Activated CD8-positive, alpha-beta memory T cell treated with anti-CD3 and anti-CD28 coated beads, Interleukin-2, amount 50 U/mL, for 24 hours (primary cell): ENCODE measurements at regions not wholly inside any gene's neighbourhood (a gene's known extent, or its start where the extent isn't known, plus 50 kb on each side); places are given as distances from the start of the nearest gene placed in this dataset.
"Not testable (repeated sequence)": the region's sequence is repeated elsewhere in the genome, so short reads cannot be mapped to it uniquely, and the experiment has no call there.

ENCODE experiments used
- DNase-seq: peaks from one replicate; pipeline ENCODE4 v3.0.0-alpha.2; 2020; ENCODE audit errors: extremely low read depth

- DNase-seq, result no peak
Observed at GRCh38 chr11:34001557-34002064, 49.9 kb upstream of the CAPRIN1 start.

GRCh38 chr11:33999393-33999792 is 52.1 kb upstream of the CAPRIN1 start:
- no peak for DNase-seq

GRCh38 chr11:33997584-33998251 is 53.8 kb upstream of the CAPRIN1 start:
- DNase-seq, result no peak

- DNase-seq, result peak; percentile 52
Observed at GRCh38 chr11:33996498-33997454, 54.8 kb upstream of the CAPRIN1 start.

- DNase-seq, result no peak
Observed at GRCh38 chr11:33994937-33995336, 56.6 kb upstream of the CAPRIN1 start.

- not testable (repeated sequence) for DNase-seq
Observed at GRCh38 chr11:33991136-33991535, 60.4 kb upstream of the CAPRIN1 start.

GRCh38 chr11:33990131-33990530 is 61.4 kb upstream of the CAPRIN1 start:
- DNase-seq, result not testable (repeated sequence)

GRCh38 chr11:33989461-33989860 is 62.1 kb upstream of the CAPRIN1 start:
- DNase-seq, result no peak

- DNase-seq, result no peak
Observed at GRCh38 chr11:33988586-33989370, 62.8 kb upstream of the CAPRIN1 start.

- DNase-seq, result peak; percentile 20
Observed at GRCh38 chr11:33987975-33988580, 63.5 kb upstream of the CAPRIN1 start.

GRCh38 chr11:33987545-33987944 is 64.0 kb upstream of the CAPRIN1 start:
- no peak for DNase-seq

- not testable (repeated sequence) for DNase-seq
Observed at GRCh38 chr11:33986597-33987501, 64.7 kb upstream of the CAPRIN1 start.

- no peak for DNase-seq
Observed at GRCh38 chr11:33984682-33985389, 66.7 kb upstream of the CAPRIN1 start.

- no peak for DNase-seq
Observed at GRCh38 chr11:33982661-33983060, 68.9 kb upstream of the CAPRIN1 start.

GRCh38 chr11:33980897-33981296 is 70.6 kb upstream of the CAPRIN1 start:
- DNase-seq, result no peak

- no peak for DNase-seq
Observed at GRCh38 chr11:33978376-33978775, 73.2 kb upstream of the CAPRIN1 start.

GRCh38 chr11:33977676-33978075 is 73.9 kb upstream of the CAPRIN1 start:
- no peak for DNase-seq

GRCh38 chr11:33976495-33977199 is 74.9 kb upstream of the CAPRIN1 start:
- no peak for DNase-seq

- no peak for DNase-seq
Observed at GRCh38 chr11:33974804-33975203, 76.7 kb upstream of the CAPRIN1 start.
